HG03342 (cell line): ENCODE measurements at regions not wholly inside any gene's neighbourhood (a gene's known extent, or its start where the extent isn't known, plus 50 kb on each side); places are given as distances from the start of the nearest gene placed in this dataset.
"Not testable (repeated sequence)": the region's sequence is repeated elsewhere in the genome, so short reads cannot be mapped to it uniquely, and the experiment has no call there.

Experiments used
- ATAC-seq: cut with Tn5 transposase; IDR thresholded peaks from one replicate; pipeline ENCODE4 v1.9.1; 2021; ENCODE audit warnings: mild to moderate bottlenecking, moderate library complexity; ENCODE audit not compliant: unreplicated experiment

GRCh38 chr9:16052757-16053530 is 500.1 kb downstream of the CCDC171 start:
- no peak for ATAC-seq

GRCh38 chr9:16057541-16057940 is 504.7 kb downstream of the CCDC171 start:
- no peak for ATAC-seq

GRCh38 chr9:16058131-16058549 is 505.3 kb downstream of the CCDC171 start:
- no peak for ATAC-seq

- ATAC-seq = peak; percentile 40
These were observed 507.7 kb downstream of the CCDC171 start for GRCh38 chr9:16060436-16061129.

- ATAC-seq = no peak
These were observed 509.8 kb downstream of the CCDC171 start for GRCh38 chr9:16062542-16063240.

GRCh38 chr9:16063241-16063591 is 510.4 kb downstream of the CCDC171 start:
- no peak for ATAC-seq

GRCh38 chr9:16064771-16065170 is 511.9 kb downstream of the CCDC171 start:
- no peak for ATAC-seq

- ATAC-seq = not testable (repeated sequence)
These were observed 513.4 kb downstream of the CCDC171 start for GRCh38 chr9:16066201-16066600.

GRCh38 chr9:16068476-16068875 is 515.6 kb downstream of the CCDC171 start:
- ATAC-seq = no peak

- ATAC-seq = no peak
These were observed 516.4 kb downstream of the CCDC171 start for GRCh38 chr9:16069249-16069648.

GRCh38 chr9:16069671-16070454 is 517.0 kb downstream of the CCDC171 start:
- no peak for ATAC-seq

GRCh38 chr9:16070455-16071145 is 517.8 kb downstream of the CCDC171 start:
- ATAC-seq = no peak

- no peak for ATAC-seq
These were observed 518.6 kb downstream of the CCDC171 start for GRCh38 chr9:16071400-16071799.

GRCh38 chr9:16074963-16075362 is 522.1 kb downstream of the CCDC171 start:
- no peak for ATAC-seq

- no peak for ATAC-seq
These were observed 522.9 kb downstream of the CCDC171 start for GRCh38 chr9:16075696-16076095.

GRCh38 chr9:16076511-16076910 is 523.7 kb downstream of the CCDC171 start:
- no peak for ATAC-seq

GRCh38 chr9:16082796-16083195 is 530.0 kb downstream of the CCDC171 start:
- no peak for ATAC-seq

GRCh38 chr9:16085167-16085726 is 532.4 kb downstream of the CCDC171 start:
- ATAC-seq = no peak

GRCh38 chr9:16090907-16091629 is 538.2 kb downstream of the CCDC171 start:
- no peak for ATAC-seq
